MCF 10A (cell line): ENCODE measurements at regions not wholly inside any gene's neighbourhood (a gene's known extent, or its start where the extent isn't known, plus 50 kb on each side); places are given as distances from the start of the nearest gene placed in this dataset.

Experiments used
- BruUV-seq: library from RNA; stranded (reverse); fragments of 400-500 nt; replicated peaks from 2 replicates; lab custom pipeline; 2021; lab: Mats Ljungman, UMichigan
- CTCF ChIA-PET: fragments of 300-600 bp; sonication (Branson Sonifier 250); formaldehyde crosslinking; extraction: SDS; loops from one replicate; lab custom pipeline; 2021; ENCODE audit warnings: antibody characterized with exemption, inconsistent platforms; lab: Yijun Ruan, JAX
- POLR2A ChIA-PET: fragments of 300-600, 350-650 bp; sonication (Branson Sonifier 250); formaldehyde crosslinking; extraction: SDS; loops from one replicate; lab custom pipeline; 2020; ENCODE audit warnings: antibody characterized with exemption, inconsistent platforms; lab: Yijun Ruan, JAX
- DNase-seq: peaks from one replicate; pipeline ENCODE4 v3.0.0-alpha.2; 2018; ENCODE audit not compliant: unreplicated experiment
- H3K27ac Mint-ChIP-seq: one replicate; pipeline ENCODE4 v1.8.0; 2022; ENCODE audit warnings: mild to moderate bottlenecking, low read depth, mixed read lengths; ENCODE audit not compliant: unreplicated experiment
- H3K27me3 Mint-ChIP-seq: one replicate; pipeline ENCODE4 v1.8.0; 2022; ENCODE audit warnings: mixed read lengths; ENCODE audit not compliant: insufficient read depth, unreplicated experiment
- H3K36me3 Mint-ChIP-seq: one replicate; pipeline ENCODE4 v1.8.0; 2022; ENCODE audit warnings: mild to moderate bottlenecking, moderate library complexity, mixed read lengths; ENCODE audit not compliant: insufficient read depth, unreplicated experiment
- H3K4me1 Mint-ChIP-seq: one replicate; pipeline ENCODE4 v1.8.0; 2022; ENCODE audit warnings: mixed read lengths; ENCODE audit not compliant: insufficient read depth, unreplicated experiment
- H3K4me3 Mint-ChIP-seq: one replicate; pipeline ENCODE4 v1.8.0; 2022; ENCODE audit warnings: mild to moderate bottlenecking, moderate library complexity, mixed read lengths; ENCODE audit not compliant: unreplicated experiment
- H3K9me3 Mint-ChIP-seq: one replicate; pipeline ENCODE4 v1.8.0; 2022; ENCODE audit warnings: mixed read lengths; ENCODE audit not compliant: unreplicated experiment
- CTCF ChIP-seq: fragments of 200-600 bp; IDR thresholded peaks from one replicate; pipeline ENCODE4 v1.8.0; 2022; ENCODE audit warnings: antibody characterized with exemption, mild to moderate bottlenecking; ENCODE audit not compliant: unreplicated experiment
- intact Hi-C: fragments of 100-400 bp; cut with micrococcal nuclease; formaldehyde crosslinking; loops from 2 replicates; pipeline ENCODE4 v1.14.1; 2022

GRCh38 chr5:74279244-74279643, 361.3 kb downstream of the ENC1 start:
- no peak for TF ChIP-seq CTCF
- no peaks in the 10 kb centered on the region for H3K27me3 Mint-ChIP-seq
- intact Hi-C loops, result no loop called here
- no peak for DNase-seq
- CTCF ChIA-PET, result interaction anchor here (0.6 kb wide), 1 partner anchor 39 kb away, joined by 3 read pairs; no protein-coding TSS in a partner anchor
- H3K36me3 Mint-ChIP-seq, result no peaks in the 10 kb centered on the region
- H3K4me1 Mint-ChIP-seq, result no peaks in the 10 kb centered on the region
- POLR2A ChIA-PET, result no interaction called here
- no TSS peak for BruUV-seq
- H3K27ac Mint-ChIP-seq, result no peak overlapping the region
- no peak overlapping the region for H3K4me3 Mint-ChIP-seq
- H3K9me3 Mint-ChIP-seq, result peaks cover 10% of the 10 kb centered on the region

GRCh38 chr5:74277418-74277817, 363.1 kb downstream of the ENC1 start:
- H3K9me3 Mint-ChIP-seq, result peaks cover 10% of the 10 kb centered on the region
- no peaks in the 10 kb centered on the region for H3K36me3 Mint-ChIP-seq
- intact Hi-C loops, result no loop called here
- ChIA-PET POLR2A (interaction anchor here (0.6 kb wide), 1 partner anchor 580 kb away, joined by 3 read pairs; no protein-coding TSS in a partner anchor), CTCF (no interaction called here)
- H3K27me3 Mint-ChIP-seq, result no peaks in the 10 kb centered on the region
- no peak overlapping the region for H3K4me3 Mint-ChIP-seq
- TF ChIP-seq CTCF, result no peak
- peaks cover under 1% of the 10 kb centered on the region for H3K4me1 Mint-ChIP-seq
- BruUV-seq, result no TSS peak
- DNase-seq, result no peak
- no peak overlapping the region for H3K27ac Mint-ChIP-seq

GRCh38 chr5:74275171-74275992, 365.1 kb downstream of the ENC1 start:
- ChIA-PET POLR2A (no interaction called here), CTCF (no interaction called here)
- H3K9me3 Mint-ChIP-seq, result peaks cover 10% of the 10 kb centered on the region
- BruUV-seq, result no TSS peak
- no peak for DNase-seq
- H3K27me3 Mint-ChIP-seq, result no peaks in the 10 kb centered on the region
- no peak overlapping the region for H3K27ac Mint-ChIP-seq
- no peak for TF ChIP-seq CTCF
- no peaks in the 10 kb centered on the region for H3K36me3 Mint-ChIP-seq
- H3K4me1 Mint-ChIP-seq, result peaks cover 9% of the 10 kb centered on the region
- no peak overlapping the region for H3K4me3 Mint-ChIP-seq
- intact Hi-C loops, result no loop called here

GRCh38 chr5:74274326-74274725, 366.2 kb downstream of the ENC1 start:
- no TSS peak for BruUV-seq
- ChIA-PET CTCF (interaction anchor here (0.6 kb wide), 1 partner anchor 18 kb away, joined by 3 read pairs; no protein-coding TSS in a partner anchor), POLR2A (no interaction called here)
- no peak for DNase-seq
- intact Hi-C loops, result no loop called here
- Mint-ChIP-seq H3K36me3 (no peaks in the 10 kb centered on the region), H3K27me3 (no peaks in the 10 kb centered on the region), H3K27ac (no peak overlapping the region), H3K4me1 (peaks cover 9% of the 10 kb centered on the region), H3K4me3 (no peak overlapping the region), H3K9me3 (peaks cover 10% of the 10 kb centered on the region)
- TF ChIP-seq CTCF, result no peak
